ENCODE measurements at regions not wholly inside any gene's neighbourhood (a gene's known extent, or its start where the extent isn't known, plus 50 kb on each side); places are given as distances from the start of the nearest gene placed in this dataset.

DNA sequence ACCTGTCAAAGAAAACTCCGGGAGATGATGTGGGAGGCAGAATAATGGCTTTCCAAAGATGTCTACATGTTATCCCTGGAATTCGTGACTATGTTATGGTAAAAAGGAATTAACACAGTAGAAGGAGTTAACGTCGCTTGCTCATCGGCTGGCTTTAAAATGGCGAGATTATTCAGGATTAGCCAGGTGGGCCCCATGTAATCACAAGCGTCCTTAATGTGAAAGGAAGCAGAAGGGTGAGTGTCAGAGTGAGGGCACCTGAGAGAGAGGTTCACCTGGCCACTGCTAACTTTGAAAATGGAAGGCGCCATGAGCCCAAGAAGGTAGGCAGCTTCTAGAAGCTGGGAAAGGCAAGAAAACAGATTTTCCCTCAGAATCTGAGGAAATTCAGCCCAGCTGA is 557.2 kb downstream of the EPHB1 start:
- FAIRE-seq, result no peak

GRCh38 chr3:135362889-135363288 is 567.8 kb downstream of the EPHB1 start:
- no peak for FAIRE-seq
- TF ChIP-seq POLR2AphosphoS5 (IDR thresholded peaks at IDR 0.05; ENCODE audit: low read depth, low read length), result no peak
- TF ChIP-seq POLR2A (IDR thresholded peaks at IDR 0.05; ENCODE audit: low read depth, low read length), result no peak
- no peak for TF ChIP-seq TAF1 (IDR thresholded peaks at IDR 0.05; ENCODE audit: borderline replicate concordance, low read depth, low read length)
- no peak for DNase-seq (ENCODE audit: insufficient read length)

More for the DNA sequence above, 557.2 kb downstream of the EPHB1 start:
- TF ChIP-seq POLR2A (IDR thresholded peaks at IDR 0.05; ENCODE audit: low read depth, low read length) (no peak), TAF1 (IDR thresholded peaks at IDR 0.05; ENCODE audit: borderline replicate concordance, low read depth, low read length) (no peak), POLR2AphosphoS5 (IDR thresholded peaks at IDR 0.05; ENCODE audit: low read depth, low read length) (no peak)
- DNase-seq (ENCODE audit: insufficient read length), result no peak

- TF ChIP-seq POLR2A (IDR thresholded peaks at IDR 0.05; ENCODE audit: low read depth, low read length) (no peak), TAF1 (IDR thresholded peaks at IDR 0.05; ENCODE audit: borderline replicate concordance, low read depth, low read length) (no peak), POLR2AphosphoS5 (IDR thresholded peaks at IDR 0.05; ENCODE audit: low read depth, low read length) (no peak)
- no peak for DNase-seq (ENCODE audit: insufficient read length)
- FAIRE-seq, result no peak
Measured at GRCh38 chr3:135364676-135365075, 569.6 kb downstream of the EPHB1 start.

- DNase-seq (ENCODE audit: insufficient read length), result no peak
- no peak for FAIRE-seq
- TF ChIP-seq TAF1 (IDR thresholded peaks at IDR 0.05; ENCODE audit: borderline replicate concordance, low read depth, low read length) (no peak), POLR2A (IDR thresholded peaks at IDR 0.05; ENCODE audit: low read depth, low read length) (no peak), POLR2AphosphoS5 (IDR thresholded peaks at IDR 0.05; ENCODE audit: low read depth, low read length) (no peak)
Measured at GRCh38 chr3:135366816-135367215, 571.8 kb downstream of the EPHB1 start.

DNA sequence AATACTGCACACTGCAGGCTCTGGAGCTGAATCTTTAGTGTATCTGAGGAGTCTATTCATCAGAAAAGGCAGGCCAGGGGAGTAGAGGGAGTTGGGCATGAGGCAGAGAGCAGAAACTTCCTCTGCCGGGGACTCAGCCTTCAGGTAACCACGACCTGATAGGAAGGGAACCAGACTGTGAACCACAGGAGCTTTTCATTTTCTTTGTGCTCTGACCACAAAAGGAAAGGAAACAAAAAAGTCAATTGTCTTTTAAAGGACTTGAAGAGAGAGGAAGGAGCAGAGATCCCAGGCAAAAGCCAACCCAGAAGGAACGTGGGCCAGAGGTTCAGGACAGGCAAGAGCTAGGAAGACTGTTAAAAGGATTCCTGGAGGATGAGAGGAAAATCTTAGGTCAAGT is 573.3 kb downstream of the EPHB1 start:
- TF ChIP-seq POLR2AphosphoS5 (IDR thresholded peaks at IDR 0.05; ENCODE audit: low read depth, low read length), result no peak
- TF ChIP-seq TAF1 (IDR thresholded peaks at IDR 0.05; ENCODE audit: borderline replicate concordance, low read depth, low read length), result no peak
- no peak for TF ChIP-seq POLR2A (IDR thresholded peaks at IDR 0.05; ENCODE audit: low read depth, low read length)
- FAIRE-seq (no peak), DNase-seq (ENCODE audit: insufficient read length) (no peak)

DNA sequence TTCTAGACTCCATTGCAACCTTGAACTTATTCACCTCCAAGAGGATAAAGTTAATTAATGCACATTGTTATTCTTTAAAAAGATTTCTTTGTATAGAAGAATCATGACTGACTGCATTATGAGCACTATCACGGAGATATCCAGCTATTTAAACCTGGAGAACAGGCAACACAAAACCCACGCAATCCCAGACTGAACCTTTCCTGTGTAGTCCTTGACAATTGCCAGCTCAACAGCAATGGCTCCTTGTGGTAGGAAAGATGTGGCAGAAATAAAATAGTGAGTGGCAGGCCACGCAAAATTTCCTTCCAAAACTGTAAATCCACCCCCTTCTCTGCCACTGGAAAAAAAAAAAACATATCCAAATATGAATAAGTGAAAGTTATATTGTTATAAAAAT is 573.7 kb downstream of the EPHB1 start:
- no peak for TF ChIP-seq POLR2AphosphoS5 (IDR thresholded peaks at IDR 0.05; ENCODE audit: low read depth, low read length)
- TF ChIP-seq POLR2A (IDR thresholded peaks at IDR 0.05; ENCODE audit: low read depth, low read length), result no peak
- TF ChIP-seq TAF1 (IDR thresholded peaks at IDR 0.05; ENCODE audit: borderline replicate concordance, low read depth, low read length), result no peak
- FAIRE-seq (no peak), DNase-seq (ENCODE audit: insufficient read length) (no peak)

GRCh38 chr3:135374571-135374970 is 579.5 kb downstream of the EPHB1 start:
- DNase-seq (ENCODE audit: insufficient read length) (no peak), FAIRE-seq (no peak)
- TF ChIP-seq POLR2A (IDR thresholded peaks at IDR 0.05; ENCODE audit: low read depth, low read length), result no peak
- no peak for TF ChIP-seq POLR2AphosphoS5 (IDR thresholded peaks at IDR 0.05; ENCODE audit: low read depth, low read length)
- TF ChIP-seq TAF1 (IDR thresholded peaks at IDR 0.05; ENCODE audit: borderline replicate concordance, low read depth, low read length), result no peak

- DNase-seq (ENCODE audit: insufficient read length), result no peak
- TF ChIP-seq POLR2AphosphoS5 (IDR thresholded peaks at IDR 0.05; ENCODE audit: low read depth, low read length), result no peak
- no peak for FAIRE-seq
Measured at GRCh38 chr3:135382188-135382587, 583.3 kb upstream of the PPP2R3A start.

DNA sequence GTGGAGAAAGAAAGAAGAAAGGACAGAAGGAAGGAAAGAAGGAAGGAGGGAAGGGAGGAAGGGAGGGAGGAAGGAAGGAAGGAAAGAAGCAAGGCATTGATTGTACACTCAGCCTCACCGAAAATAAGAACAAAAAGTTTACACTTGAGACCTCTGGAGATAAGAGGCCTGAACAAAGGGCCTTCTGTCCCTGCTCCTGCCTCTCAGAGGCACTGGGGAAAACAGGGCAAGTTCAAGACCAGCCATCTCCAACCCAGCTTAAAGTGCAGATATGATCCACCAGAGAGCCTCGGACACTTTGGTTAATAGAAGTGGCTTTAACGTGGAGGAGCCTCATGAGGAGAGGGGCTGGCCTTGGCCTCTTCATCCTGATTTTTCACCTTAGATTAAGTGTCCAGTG is 582.9 kb upstream of the PPP2R3A start:
- FAIRE-seq, result no peak

GRCh38 chr3:135383301-135383700 is 582.2 kb upstream of the PPP2R3A start:
- no peak for DNase-seq (ENCODE audit: insufficient read length)
- TF ChIP-seq POLR2A (IDR thresholded peaks at IDR 0.05; ENCODE audit: low read depth, low read length) (no peak), POLR2AphosphoS5 (IDR thresholded peaks at IDR 0.05; ENCODE audit: low read depth, low read length) (no peak), TAF1 (IDR thresholded peaks at IDR 0.05; ENCODE audit: borderline replicate concordance, low read depth, low read length) (no peak)
- FAIRE-seq, result no peak

More for the DNA sequence above, 582.9 kb upstream of the PPP2R3A start:
- no peak for DNase-seq (ENCODE audit: insufficient read length)
- TF ChIP-seq POLR2A (IDR thresholded peaks at IDR 0.05; ENCODE audit: low read depth, low read length) (no peak), TAF1 (IDR thresholded peaks at IDR 0.05; ENCODE audit: borderline replicate concordance, low read depth, low read length) (no peak), POLR2AphosphoS5 (IDR thresholded peaks at IDR 0.05; ENCODE audit: low read depth, low read length) (no peak)

DNA sequence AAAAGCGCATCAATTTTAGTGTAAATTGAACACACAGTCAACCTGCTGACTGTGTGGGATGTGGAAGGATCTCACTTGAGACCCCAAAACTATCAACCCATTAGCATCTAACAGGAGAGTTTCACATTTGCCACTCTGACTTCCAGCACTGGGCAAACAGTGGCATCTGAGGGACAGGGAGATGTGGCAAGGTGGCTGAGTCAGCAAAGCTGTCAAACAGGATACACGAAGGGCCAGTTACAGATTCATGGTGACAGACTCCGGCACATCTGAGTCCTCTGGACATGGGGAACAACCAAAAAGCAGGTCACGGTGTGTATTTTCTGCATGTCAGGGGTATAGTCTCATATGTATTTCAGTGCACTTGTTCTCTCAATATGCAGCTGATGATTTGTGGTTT is 573.4 kb upstream of the PPP2R3A start:
- DNase-seq (ENCODE audit: insufficient read length), result no peak
- TF ChIP-seq POLR2A (IDR thresholded peaks at IDR 0.05; ENCODE audit: low read depth, low read length) (no peak), TAF1 (IDR thresholded peaks at IDR 0.05; ENCODE audit: borderline replicate concordance, low read depth, low read length) (no peak), POLR2AphosphoS5 (IDR thresholded peaks at IDR 0.05; ENCODE audit: low read depth, low read length) (no peak)
- FAIRE-seq, result no peak

DNA sequence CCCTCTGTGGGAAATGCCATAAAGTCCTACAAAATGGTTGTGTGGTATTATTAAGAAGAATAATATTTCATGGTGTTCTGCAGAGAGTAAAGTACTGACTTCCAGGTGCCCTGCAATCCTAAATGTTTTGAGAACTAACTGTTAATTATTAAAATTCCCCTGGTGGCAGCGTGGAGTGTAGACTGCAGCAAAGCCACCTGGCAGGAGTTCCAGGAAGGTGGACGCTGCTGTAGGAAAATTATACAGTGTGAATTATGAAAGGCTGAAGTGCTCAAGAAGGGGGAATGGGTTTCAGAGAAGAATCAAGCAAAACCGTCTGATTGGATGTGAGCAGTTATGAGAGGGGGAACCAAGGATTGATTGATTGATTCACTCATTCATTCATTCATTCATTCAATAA is 572.4 kb upstream of the PPP2R3A start:
- no peak for FAIRE-seq
- TF ChIP-seq POLR2AphosphoS5 (IDR thresholded peaks at IDR 0.05; ENCODE audit: low read depth, low read length), result no peak
- no peak for TF ChIP-seq POLR2A (IDR thresholded peaks at IDR 0.05; ENCODE audit: low read depth, low read length)
- no peak for TF ChIP-seq TAF1 (IDR thresholded peaks at IDR 0.05; ENCODE audit: borderline replicate concordance, low read depth, low read length)
- DNase-seq (ENCODE audit: insufficient read length), result no peak
